ENCODE measurements at regions not wholly inside any gene's neighbourhood (a gene's known extent, or its start where the extent isn't known, plus 50 kb on each side); places are given as distances from the start of the nearest gene placed in this dataset.

DNA sequence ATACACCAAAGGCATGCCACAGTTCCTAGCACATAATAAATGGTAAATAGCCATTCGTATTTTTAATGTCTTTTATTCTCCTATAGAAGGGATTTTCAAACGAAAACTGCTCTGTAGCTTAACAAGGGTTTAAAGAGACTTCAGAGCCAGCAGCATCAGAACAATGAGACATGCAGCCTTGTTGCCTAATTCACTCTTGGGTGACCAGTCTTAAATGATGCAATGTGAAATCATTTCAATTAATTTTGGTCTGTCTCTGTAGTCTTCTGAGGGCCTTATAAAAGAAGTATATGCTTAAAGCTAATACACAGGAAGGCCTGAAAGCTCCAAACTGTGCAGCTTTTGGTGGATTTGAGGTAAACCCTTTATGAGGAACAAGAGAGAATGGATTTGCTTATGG lies 888.8 kb upstream of the WWC1 start:
- no peak overlapping the region for H3K4me3 ChIP-seq (ENCODE audit: control insufficient read depth, low read depth, low read length)
- DNase-seq (ENCODE audit: low read depth): peak; percentile 6
- TF ChIP-seq, protein P1, sequence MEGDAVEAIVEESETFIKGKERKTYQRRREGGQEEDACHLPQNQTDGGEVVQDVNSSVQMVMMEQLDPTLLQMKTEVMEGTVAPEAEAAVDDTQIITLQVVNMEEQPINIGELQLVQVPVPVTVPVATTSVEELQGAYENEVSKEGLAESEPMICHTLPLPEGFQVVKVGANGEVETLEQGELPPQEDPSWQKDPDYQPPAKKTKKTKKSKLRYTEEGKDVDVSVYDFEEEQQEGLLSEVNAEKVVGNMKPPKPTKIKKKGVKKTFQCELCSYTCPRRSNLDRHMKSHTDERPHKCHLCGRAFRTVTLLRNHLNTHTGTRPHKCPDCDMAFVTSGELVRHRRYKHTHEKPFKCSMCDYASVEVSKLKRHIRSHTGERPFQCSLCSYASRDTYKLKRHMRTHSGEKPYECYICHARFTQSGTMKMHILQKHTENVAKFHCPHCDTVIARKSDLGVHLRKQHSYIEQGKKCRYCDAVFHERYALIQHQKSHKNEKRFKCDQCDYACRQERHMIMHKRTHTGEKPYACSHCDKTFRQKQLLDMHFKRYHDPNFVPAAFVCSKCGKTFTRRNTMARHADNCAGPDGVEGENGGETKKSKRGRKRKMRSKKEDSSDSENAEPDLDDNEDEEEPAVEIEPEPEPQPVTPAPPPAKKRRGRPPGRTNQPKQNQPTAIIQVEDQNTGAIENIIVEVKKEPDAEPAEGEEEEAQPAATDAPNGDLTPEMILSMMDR (conservative IDR thresholded peaks at IDR 0.05; ENCODE audit: control insufficient read depth, insufficient read depth, low read depth, low read length): no peak

DNA sequence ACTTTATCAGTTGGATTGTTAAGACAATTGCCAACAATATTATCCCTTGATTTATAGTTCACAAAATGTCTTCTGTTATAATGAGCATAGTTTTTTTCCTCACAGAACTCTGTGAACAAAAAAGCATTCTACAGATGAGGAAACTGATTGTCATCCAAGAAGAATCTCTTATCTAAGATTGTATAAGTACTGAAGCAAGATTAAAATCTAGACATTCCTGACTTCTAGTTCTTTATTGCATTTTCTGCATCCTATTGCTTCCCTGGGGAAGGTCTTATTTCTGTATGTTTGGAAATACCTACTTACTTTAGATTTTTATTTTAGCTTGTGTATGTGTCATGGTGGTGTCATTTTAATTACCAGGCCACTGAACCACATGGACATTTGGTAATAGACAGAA lies 884.9 kb upstream of the WWC1 start:
- TF ChIP-seq, protein P1 (conservative IDR thresholded peaks at IDR 0.05; ENCODE audit: control insufficient read depth, insufficient read depth, low read depth, low read length): no peak
- no peak overlapping the region for H3K4me3 ChIP-seq (ENCODE audit: control insufficient read depth, low read depth, low read length)
- no peak for DNase-seq (ENCODE audit: low read depth)

DNA sequence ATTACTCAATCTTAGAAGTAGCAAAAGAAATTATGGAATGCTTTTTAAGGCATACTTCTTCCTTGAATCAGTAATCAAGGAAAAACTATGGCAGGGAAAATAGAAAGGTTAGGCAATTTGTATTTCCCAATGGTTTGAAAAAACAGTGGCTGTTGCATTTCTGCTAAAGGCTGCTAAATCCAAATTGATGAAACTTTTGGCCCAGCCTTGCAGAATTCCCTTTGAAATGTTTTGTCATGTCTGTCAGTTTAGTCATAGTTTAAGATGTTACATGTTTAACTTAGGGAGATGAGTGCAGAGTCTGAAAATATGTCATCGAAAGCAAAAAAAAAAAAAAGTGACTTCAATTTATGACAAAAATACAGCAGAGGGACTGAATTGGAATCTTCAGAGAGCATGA lies 878.9 kb upstream of the WWC1 start:
- H3K4me3 ChIP-seq (ENCODE audit: control insufficient read depth, low read depth, low read length): no peak overlapping the region
- TF ChIP-seq, protein P1 (conservative IDR thresholded peaks at IDR 0.05; ENCODE audit: control insufficient read depth, insufficient read depth, low read depth, low read length): no peak
- DNase-seq (ENCODE audit: low read depth): peak; percentile 14

DNA sequence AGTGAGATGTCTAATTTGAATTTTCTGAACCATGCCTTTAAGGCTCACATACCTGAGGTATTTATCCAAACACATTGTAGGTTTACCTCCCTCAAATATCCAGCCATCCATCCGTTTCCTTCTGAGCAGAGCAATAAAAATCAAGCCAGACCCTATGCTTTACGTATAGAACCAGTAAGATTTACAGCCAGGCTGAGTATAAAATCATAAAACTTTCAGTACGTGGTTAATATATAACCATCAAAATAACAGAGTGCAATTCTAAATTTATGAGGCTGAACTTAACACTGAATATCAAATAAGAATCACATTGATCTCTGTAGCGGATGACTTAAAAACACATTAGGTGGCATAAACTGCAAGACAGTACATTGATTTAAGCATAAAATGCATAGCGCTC lies 877.9 kb upstream of the WWC1 start:
- DNase-seq (ENCODE audit: low read depth): no peak
- TF ChIP-seq, protein P1 (conservative IDR thresholded peaks at IDR 0.05; ENCODE audit: control insufficient read depth, insufficient read depth, low read depth, low read length): no peak
- H3K4me3 ChIP-seq (ENCODE audit: control insufficient read depth, low read depth, low read length): no peak overlapping the region

DNA sequence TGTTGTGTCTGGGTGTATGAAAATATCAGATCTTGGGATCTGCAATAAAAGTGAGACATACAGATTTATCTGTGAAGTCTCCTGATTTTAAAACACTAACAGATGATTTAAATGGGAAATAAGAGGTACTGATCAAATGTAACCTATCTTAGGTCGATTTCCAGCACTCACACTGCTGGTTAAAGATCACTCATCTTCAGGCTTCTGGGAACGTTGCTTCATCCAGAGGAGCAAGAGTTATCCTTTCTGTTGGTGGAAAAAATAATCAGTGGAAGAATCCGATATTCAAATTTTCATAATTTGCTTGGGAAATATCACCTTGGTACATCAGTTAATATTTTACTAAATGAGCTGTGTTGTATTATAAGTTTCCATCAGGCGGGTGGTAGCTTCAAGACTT lies 876.8 kb upstream of the WWC1 start:
- TF ChIP-seq, protein P1 (conservative IDR thresholded peaks at IDR 0.05; ENCODE audit: control insufficient read depth, insufficient read depth, low read depth, low read length): no peak
- no peak overlapping the region for H3K4me3 ChIP-seq (ENCODE audit: control insufficient read depth, low read depth, low read length)
- DNase-seq (ENCODE audit: low read depth): no peak

DNA sequence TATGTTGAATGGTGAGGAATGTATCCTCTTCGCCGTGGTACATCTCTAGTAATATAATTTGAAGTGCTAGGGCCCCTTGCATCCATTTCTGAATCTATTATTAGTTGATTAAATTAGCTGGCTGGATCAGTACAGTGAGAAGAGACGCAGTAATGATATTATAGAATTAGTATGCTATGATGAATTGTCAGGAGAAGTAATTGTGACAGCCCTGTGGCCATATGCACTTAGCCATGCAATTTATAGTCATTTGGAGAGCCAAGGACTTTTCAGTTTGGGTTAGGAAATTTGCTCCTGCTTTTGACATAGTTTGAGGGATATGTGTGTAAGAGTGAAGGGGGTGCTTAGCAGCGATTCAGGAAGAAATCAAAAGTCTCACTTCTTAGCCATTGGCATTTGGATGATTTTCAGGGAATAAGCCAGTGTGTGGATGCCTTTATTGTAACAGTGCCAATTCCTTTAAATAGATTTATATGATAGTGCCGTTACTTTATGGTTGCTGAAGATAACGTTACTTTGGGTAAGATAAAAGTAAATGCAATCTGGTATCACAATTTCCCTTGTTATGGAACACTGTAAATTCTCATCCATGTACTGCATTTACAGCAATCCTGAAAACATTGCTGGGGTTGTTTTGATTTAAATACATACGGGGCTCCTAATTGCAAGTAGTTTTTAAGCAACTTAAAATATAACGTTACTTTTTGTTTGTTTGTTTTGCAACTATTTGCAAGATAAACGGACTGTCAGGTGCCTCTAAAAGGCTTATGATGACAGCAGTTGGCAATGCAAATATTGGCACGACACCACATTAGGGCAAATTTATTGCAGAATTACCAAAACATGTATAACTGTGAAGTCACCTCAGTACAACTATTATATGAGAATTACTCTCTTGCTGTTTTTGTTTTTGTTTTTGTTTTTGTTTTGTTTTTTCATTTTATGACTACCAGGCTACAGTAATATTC lies 875.4 kb upstream of the WWC1 start:
- DNase-seq (ENCODE audit: low read depth): no peak
- no peak overlapping the region for H3K4me3 ChIP-seq (ENCODE audit: control insufficient read depth, low read depth, low read length)
- TF ChIP-seq, protein P1 (conservative IDR thresholded peaks at IDR 0.05; ENCODE audit: control insufficient read depth, insufficient read depth, low read depth, low read length): no peak
